ENCODE measurements at regions not wholly inside any gene's neighbourhood (a gene's known extent, or its start where the extent isn't known, plus 50 kb on each side); places are given as distances from the start of the nearest gene placed in this dataset.

DNA sequence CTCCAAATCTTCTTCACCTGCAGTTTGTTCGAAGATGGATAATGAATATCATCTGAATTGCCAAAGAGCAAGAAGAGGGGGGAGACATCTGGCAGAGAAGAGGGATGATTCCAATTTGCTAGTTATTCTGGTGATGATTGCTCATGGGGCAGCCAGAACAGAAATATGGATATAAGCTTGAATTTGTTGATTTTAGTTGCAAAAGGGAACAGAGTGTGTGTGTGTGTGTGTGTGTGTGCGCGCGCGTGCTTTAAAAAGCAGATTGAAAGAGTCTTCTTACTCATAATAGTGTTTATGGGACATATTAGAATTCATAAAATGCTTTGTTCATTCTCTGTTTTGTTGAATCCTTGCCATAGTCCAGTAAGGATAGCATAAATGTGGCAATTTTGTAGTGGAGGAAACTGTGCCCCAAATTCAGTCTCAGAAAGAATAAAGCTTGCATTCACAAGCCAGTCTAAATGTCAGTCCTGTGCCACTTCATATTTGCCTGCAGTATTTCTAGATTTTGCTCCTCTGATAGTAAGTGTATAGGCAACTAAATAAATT, 436.3 kb upstream of the KLF4 start:
- no peak for DNase-seq (ENCODE audit: low spot score)

DNA sequence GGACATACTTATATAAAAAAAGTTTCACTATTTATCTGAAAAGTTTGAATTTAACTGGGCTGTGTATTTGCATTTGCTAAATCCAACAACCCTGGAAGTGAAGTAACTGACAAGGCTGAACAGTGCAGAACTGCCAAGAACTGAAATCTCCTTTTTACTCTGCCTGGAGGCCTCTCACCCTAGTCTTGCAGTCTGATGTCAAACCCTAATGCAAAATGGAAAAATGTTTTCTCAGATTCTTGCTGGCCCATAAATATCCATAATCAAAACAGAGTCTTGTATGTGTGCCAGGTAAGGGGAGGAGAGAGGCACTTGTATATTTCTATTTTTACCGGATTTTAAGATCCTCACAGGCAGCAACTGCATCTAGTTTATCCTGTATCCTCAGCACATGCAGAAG, 432.7 kb upstream of the KLF4 start:
- DNase-seq (ENCODE audit: low spot score): no peak

- DNase-seq (ENCODE audit: low spot score): no peak
Measured at GRCh38 chr9:107919263-107919662, 429.7 kb upstream of the KLF4 start.

GRCh38 chr9:107918749-107919148, 429.2 kb upstream of the KLF4 start:
- DNase-seq (ENCODE audit: low spot score): no peak

DNA sequence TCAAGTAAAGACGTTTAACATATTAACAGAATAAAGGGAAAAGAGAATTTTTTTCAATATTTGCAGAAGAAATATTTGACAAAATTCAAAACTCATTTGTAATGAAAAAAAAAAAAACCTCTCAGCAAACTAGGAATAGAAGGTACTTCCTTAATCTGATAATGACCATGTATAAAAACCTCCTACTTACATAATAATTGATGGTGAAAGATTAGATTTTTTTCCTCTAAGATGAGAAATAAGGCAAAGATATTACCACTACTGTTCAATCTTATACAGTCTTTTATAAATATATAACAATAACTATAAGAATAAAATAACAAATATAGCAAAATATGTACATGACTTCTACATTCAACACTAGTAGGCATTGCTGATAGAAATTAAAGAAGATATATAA, 424.6 kb upstream of the KLF4 start:
- no peak for DNase-seq (ENCODE audit: low spot score)

GRCh38 chr9:107907715-107908114, 418.1 kb upstream of the KLF4 start:
- no peak for DNase-seq (ENCODE audit: low spot score)

GRCh38 chr9:107907255-107907654, 417.7 kb upstream of the KLF4 start:
- no peak for DNase-seq (ENCODE audit: low spot score)

DNA sequence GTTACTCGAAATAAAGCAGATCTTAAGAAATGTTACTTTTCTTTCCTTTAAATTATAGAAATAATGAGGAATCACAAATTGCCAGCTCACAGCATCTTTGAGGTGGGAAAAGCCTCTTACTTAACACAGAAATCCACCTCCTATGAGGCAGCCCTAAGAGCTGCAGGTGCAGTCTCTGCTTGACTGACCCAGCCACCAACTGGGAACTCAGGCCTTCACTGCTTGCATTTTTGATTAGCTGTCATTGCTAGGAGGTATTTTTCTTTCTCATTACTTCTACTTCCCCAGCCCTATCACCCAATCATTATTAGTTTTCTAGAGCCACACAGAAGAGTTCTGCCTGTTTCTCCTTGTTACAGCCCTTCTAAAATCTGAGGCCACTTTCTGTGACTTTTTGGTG, 416.5 kb upstream of the KLF4 start:
- no peak for DNase-seq (ENCODE audit: low spot score)

GRCh38 chr9:107905308-107906020, 415.9 kb upstream of the KLF4 start:
- DNase-seq (ENCODE audit: low spot score): no peak

- no peak for DNase-seq (ENCODE audit: low spot score)
Measured at GRCh38 chr9:107899961-107900330, 410.4 kb upstream of the KLF4 start.

DNA sequence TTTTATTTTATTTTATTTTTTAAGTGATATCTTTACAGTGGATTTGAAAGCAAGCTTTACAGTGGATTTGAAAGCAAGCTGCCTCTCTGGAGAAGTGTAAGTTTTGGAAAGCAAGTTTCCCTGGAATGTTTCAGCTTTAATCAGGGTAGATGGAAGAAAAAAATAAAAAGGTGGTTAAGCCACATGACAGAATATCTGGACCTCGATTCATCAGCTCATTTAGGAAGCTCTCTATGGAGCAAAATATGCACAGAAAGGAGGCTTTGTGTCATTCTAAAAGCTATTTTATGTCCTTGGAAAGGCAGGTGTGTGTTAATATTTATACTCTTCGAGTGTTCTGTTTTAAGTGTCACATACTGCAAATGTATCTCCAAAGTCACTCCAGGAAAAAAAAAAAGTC, 409.2 kb upstream of the KLF4 start:
- DNase-seq (ENCODE audit: low spot score): no peak

DNA sequence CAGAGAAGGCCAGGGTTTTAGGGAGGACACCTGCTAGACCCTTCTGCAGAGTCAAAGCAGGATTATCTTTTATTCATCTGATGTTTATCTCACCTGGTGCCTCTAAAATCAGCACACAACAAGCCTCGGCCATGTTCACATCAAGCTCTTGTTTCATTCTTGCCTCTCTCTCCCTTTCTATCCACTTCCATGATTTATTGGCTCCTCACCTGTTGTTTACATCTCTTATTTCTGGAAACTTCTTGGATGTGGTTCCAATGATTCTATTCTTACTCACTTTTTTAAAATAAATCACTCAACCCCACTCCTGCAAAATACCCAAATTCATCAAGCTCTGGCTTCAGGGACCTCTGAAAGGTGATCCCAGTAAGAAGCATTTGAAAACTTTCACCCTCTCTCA, 407.0 kb upstream of the KLF4 start:
- no peak for DNase-seq (ENCODE audit: low spot score)

- DNase-seq (ENCODE audit: low spot score): no peak
Measured at GRCh38 chr9:107895501-107896001, 406.0 kb upstream of the KLF4 start.

DNA sequence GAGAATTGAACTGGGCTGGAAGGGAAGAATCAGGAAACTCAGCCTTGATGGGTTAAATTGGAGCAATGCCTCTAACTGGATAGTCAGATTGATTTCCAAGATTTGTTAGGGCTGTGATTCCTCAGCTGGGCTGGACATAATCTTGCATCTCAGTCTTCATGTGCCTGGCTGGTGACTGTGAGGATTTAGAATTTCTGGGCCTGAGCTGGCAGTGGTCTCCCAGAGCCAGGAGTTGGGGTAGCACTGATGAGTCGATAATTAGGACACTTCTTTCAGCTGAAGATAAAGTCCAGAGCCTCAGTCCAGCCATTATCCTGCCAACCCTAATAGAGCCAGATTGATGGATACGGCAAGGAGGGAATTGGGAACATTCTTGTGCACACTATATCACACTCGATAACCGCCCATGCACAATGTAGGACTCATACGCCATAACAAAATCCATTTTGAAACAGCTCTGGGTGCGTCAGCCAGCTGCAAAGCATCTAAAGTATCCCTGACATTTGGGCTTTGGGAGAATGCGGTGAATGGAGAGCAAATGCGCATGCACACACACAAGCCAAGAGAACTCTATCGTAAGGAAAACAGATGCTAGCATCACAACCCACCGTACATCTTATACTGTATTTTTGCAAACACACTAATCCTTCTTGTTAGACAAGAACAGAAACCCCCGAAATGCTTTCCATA, 405.1 kb upstream of the KLF4 start:
- DNase-seq (ENCODE audit: low spot score): no peak

DNA sequence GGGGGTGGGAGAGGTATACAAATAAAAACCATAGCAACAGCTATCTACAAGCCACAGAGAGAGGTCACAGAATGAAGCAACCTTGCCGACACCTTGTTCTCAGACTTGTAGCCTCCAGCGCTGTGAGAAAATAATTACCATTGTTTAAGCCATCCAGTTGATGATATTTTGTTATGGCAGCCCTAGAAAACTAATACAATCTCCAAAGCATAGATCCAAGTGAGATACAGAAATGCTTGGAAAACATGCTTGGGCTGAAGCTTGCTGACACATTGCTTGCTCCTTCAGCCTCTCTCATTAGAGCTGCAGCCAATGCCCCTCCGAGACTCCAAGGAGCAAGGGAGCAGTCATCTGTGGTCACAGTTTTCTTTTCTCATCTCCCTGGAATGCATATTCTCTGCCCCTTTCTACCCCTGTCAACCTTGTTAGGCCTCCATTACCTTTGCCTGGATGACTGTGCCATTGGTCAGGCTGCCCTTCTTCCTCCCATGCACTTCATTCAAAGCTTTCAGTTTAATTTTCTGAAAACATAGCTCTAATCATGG, 401.4 kb upstream of the KLF4 start:
- DNase-seq (ENCODE audit: low spot score): no peak

- no peak for DNase-seq (ENCODE audit: low spot score)
Measured at GRCh38 chr9:107888773-107889227, 399.2 kb upstream of the KLF4 start.

- DNase-seq (ENCODE audit: low spot score): no peak
Measured at GRCh38 chr9:107886826-107887225, 397.3 kb upstream of the KLF4 start.

- DNase-seq (ENCODE audit: low spot score): no peak
Measured at GRCh38 chr9:107883496-107884124, 394.0 kb upstream of the KLF4 start.

- no peak for DNase-seq (ENCODE audit: low spot score)
Measured at GRCh38 chr9:107881626-107882300, 392.2 kb upstream of the KLF4 start.

DNA sequence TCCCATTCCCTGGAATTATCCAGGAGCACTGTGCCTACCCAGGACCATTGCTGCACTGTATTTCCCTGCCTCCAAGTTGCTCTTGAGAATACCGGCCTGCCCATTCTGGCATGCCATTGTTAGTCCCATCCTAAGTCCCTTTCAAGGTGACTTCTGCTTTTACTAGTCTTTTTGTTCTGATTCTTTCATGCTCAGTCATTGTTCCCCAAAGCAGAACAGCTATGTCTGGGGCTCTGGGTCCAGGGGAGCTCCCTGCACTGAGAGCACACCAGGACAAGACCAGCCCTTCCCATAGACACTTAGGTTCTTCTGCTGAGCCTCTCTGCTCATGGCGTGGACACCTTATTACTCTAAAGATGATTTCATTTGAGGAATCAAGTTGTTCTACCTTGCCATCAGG, 388.9 kb upstream of the KLF4 start:
- no peak for DNase-seq (ENCODE audit: low spot score)

- DNase-seq (ENCODE audit: low spot score): no peak
Measured at GRCh38 chr9:107875571-107875980, 386.0 kb upstream of the KLF4 start.
